ENCODE measurements at regions not wholly inside any gene's neighbourhood (a gene's known extent, or its start where the extent isn't known, plus 50 kb on each side); places are given as distances from the start of the nearest gene placed in this dataset.
"Not testable (repeated sequence)": the region's sequence is repeated elsewhere in the genome, so short reads cannot be mapped to it uniquely, and the experiment has no call there.

DNA sequence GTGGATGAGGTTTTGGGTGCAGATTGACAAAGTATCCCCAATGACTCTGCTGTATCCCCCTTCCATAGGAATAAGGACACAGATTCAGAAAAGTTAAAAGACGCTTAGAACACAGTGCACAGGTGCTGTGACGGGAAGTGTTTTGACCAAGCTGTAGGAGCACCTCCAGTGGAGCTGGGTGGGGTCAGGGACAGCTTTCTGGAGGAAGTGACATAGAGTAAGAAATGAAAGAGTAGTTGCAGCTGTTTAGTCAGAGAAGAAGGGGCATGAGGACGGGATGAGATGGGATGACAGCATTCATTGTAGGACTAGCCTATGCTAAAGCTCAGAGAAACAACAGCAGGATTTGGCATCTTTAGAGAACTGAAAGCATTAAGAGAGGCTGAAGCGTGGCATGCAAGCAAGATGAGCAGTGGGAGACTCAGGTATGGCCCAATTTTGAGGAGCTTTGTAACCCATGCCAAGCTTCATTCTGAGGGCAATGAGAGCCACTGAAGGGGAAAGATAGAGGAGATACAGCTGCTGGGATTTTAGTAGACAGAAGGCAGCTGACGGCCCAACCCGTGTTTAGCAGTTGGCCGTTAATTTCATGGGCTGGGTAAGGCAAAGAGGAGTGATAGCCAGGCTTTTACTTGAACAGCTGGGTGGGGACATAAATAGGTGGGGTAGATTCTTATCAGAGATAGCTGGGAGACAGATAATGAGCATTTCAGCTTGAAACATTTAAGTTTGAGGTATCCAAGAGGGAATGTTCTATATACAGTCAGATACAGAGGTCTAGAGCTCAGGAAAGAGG lies 131.8 kb upstream of the KRAS start:
- DNase-seq: no peak

GRCh38 chr12:25377469-25378177 lies 126.9 kb upstream of the KRAS start:
- no peak for DNase-seq

DNA sequence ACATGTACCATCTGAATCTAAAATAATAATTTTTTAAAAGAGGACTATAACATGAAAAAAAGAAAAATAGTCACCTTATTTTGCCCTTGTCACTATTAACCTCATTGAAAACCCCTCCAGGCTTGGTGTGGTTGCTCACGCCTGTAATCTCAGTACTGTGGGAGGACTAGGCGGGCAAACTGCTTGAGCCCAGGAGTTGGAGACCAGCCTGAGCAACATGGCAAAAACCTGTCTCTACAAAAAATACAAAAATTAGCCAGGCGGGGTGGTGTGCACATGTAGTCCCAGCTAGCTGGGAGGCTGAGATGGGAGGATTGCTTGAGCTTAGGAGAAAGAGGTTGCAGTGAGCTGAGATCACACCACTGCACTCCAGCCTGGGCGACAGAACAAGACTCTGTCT lies 126.3 kb upstream of the KRAS start:
- DNase-seq: no peak

- no peak for DNase-seq
Observed at GRCh38 chr12:25376407-25376806, 125.7 kb upstream of the KRAS start.

DNA sequence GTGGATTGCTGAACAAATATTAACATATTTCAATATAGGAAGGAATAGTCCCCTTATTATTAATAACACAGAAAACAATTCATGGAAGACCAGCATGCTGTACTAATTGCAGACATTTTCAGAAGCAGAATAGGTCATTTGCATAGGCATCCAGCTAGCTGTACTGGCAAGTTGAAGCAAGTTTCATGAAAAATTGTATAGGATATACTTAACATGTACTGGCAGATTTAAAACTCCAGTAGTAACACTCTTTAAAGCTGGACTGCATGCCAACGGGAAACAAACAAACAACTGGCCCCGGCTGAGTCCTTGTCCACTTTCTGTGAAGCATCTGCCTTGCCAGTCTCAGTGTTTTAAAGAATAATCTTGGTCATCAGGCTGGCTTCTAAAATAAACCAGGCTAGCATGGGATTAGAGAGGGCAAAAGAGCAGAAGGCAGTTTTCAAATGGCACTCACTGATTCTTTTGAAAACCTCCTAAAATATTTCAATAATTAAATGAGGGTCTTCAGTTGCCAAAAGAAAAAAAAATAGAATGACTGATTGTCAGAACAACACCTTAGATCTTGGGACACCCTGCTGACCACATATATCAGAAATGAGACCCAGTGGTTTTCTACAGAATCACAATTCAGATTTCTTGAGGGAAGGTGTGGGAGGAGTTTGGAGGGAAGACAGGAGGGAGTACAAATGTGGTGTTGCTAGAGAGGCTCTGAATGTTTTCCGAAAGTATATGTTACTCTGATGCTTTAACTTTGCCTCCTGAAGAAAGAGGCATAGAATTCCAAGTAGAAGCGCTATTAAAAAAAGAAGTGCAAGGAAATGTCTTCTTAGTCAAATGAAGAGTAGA lies 122.5 kb upstream of the KRAS start:
- no peak for DNase-seq

DNA sequence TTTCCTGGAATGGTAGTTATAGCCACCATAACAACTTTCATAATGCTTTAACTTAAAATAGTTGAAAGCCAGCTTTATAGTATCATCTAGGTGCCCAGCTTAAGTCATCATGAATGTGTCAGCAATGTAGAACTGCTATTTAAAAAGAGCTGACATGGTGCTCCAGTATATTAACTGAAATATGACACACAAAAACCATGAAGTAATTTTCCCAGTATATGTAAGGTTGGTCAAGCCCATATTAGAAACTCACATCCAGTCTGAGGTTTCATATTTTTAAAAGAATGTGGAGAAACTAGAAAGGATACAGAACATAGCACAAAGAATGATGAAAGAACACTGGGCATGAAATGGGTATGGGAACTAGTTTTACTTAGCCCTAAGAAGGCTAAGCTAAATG lies 121.3 kb upstream of the KRAS start:
- DNase-seq: no peak

DNA sequence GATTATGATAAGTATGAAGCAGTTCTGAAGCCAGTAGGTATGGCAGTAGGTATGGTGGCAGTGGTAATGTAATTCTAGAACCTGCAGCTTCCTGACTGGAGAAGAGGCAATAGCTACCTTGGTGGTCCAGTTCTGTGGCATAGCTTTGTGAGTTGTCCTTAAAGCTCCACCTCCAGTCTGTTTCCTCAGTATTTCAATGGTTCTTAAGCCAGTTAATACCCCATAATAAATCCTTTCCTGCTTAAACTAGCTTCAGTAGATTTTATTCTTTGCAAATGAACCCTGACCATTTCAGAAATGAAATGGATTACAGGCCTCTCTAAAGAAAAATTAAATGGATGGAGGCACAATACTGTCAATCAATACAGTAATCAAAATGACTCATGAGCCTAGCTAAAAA lies 117.8 kb upstream of the KRAS start:
- no peak for DNase-seq

DNA sequence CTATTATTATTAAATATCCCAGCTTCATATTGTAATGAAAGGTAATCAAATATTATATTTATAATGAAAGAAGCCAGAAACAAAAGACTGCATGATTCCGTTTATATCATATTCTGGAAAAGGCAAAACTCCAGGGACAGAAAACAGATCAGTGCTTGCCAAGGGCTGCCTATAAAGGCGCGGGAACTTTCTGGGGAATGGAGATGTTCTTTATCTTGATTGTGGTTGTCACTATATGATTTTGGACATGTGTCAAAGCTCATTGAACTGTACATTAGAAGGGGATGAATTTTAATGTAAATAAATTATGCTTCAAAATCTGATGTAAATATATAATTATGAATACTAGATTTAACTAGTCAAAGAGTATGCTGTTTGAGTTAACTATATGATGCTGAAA lies 115.4 kb upstream of the KRAS start:
- DNase-seq: no peak

GRCh38 chr12:25365340-25365730 lies 114.6 kb upstream of the KRAS start:
- DNase-seq: no peak

GRCh38 chr12:25364529-25365339 lies 114.0 kb upstream of the KRAS start:
- no peak for DNase-seq

- DNase-seq: no peak
Observed at GRCh38 chr12:25362646-25363045, 111.9 kb upstream of the KRAS start.

- DNase-seq: no peak
Observed at GRCh38 chr12:25361511-25361910, 110.8 kb upstream of the KRAS start.

DNA sequence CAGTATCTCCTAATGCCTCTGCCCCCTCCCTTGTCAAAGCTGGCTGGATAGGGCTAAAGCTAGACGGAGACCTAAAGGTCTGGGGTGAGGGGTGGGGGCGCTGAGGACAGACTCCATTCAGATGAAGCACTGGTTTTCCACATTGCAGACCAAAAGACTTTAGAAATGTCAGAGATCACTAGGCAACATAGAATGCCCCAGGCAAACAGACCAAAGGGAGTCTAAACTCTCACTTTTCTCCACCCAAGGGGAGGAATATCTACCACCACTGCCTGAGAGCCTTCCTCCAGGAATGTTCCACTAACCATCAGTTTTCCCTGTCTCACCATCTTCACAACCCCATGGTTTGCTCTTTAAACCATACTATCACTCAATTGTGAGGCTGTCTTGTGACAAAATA lies 106.9 kb upstream of the KRAS start:
- DNase-seq: no peak

GRCh38 chr12:25352942-25353341 lies 102.2 kb upstream of the KRAS start:
- not testable (repeated sequence) for DNase-seq

- no peak for DNase-seq
Observed at GRCh38 chr12:25352083-25352918, 101.6 kb upstream of the KRAS start.

DNA sequence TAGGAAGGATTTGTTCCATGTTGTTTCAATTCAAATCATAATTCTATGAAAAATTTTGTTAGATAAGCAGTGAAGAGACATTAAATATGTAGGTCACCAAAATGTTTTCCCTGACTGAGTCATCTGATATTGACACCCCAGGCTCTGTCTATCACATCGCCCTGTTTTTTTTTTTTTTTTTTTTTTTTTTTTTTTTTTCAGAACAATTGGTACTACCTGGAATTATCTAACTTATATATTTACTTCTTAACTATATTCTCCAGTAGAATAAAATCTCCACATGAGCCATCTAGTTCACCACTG lies 97.8 kb upstream of the KRAS start:
- no peak for DNase-seq

DNA sequence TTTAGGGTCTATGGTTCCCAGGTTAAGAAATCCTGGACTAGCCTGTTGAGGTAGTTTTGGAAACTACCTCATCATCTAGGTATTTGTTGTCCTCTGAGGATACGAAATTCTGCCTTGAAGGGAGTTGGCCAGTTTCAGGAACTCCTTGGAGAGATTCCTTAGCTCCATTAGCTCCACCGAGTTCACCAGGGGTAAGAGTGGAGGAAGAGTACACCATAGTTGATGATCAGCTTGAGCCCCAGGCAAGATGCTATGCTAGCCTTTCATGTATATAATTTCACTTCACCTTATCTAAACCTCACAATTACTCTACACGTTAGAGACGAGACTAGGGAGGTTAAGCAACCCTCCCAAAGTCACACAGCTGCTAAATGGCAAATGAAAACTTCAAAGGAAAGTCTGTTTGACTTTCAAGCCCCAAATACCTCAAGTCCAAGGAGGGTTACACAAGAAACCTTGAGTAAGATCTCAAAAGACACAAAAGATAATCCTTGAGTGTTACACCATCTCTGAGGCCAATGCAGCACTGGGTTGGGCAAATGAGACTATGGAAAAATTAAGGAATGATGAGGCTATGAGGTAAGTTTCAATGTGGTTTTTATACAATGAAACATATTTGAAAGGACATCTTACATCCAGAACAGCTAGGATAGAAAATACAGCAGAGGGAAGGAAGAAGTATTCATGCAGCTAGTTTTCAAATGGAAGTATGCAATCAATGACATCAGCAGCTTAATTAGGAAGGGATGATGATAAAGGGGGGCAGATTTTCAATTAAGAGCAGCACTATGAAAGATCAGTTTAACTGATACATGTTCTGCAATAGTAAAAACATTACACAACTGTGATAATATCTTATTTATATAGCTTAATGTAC lies 97.2 kb upstream of the KRAS start:
- DNase-seq: no peak

DNA sequence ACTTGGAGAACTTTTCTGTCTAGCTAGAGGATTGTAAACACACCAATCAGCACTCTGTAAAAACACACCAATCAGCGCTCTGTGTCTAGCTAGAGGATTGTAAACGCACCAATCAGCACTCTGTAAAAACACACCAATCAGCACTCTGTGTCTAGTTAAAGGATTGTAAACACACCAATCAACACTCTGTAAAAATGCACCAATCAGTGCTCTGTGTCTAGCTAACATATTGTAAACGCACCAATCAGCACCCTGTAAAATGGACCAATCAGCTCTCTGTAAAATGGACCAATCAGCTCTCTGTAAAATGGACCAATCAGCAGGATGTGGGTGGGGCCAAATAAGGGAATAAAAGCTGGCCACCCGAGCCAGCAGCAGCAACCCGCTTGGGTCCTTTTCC lies 91.1 kb upstream of the KRAS start:
- not testable (repeated sequence) for DNase-seq

- DNase-seq: no peak
Observed at GRCh38 chr12:25337916-25338315, 87.2 kb upstream of the KRAS start.

- no peak for DNase-seq
Observed at GRCh38 chr12:25332143-25332542, 81.4 kb upstream of the KRAS start.

All from NCI-H187 (cell line).